Right renal pelvis (tissue), 4 donors: ENCODE measurements at regions not wholly inside any gene's neighbourhood (a gene's known extent, or its start where the extent isn't known, plus 50 kb on each side); places are given as distances from the start of the nearest gene placed in this dataset.
A peak's percentile ranks its signal among the peaks of the same experiment; 100 is the strongest.

Source experiments
- DNase-seq, 4 donors: peaks; one replicate each; pipeline ENCODE4 v3.0.0-alpha.2; 2013; ENCODE audit warnings: low read depth in 4 of 4, low spot score in 3 of 4, missing footprints in 1 of 4

- DNase-seq = no peak
These were observed 1198.9 kb upstream of the PCDH7 start for GRCh38 chr4:29521281-29521680.

GRCh38 chr4:29536745-29537144, 1183.4 kb upstream of the PCDH7 start:
- DNase-seq = no peak

GRCh38 chr4:29538889-29539646, 1181.1 kb upstream of the PCDH7 start:
- no peak for DNase-seq

GRCh38 chr4:29540439-29541102, 1179.6 kb upstream of the PCDH7 start:
- DNase-seq = no peak

GRCh38 chr4:29541757-29542156, 1178.4 kb upstream of the PCDH7 start:
- DNase-seq = no peak

GRCh38 chr4:29549342-29549741, 1170.8 kb upstream of the PCDH7 start:
- no peak for DNase-seq

- peak in 1 of 4 donors; percentile 17 for DNase-seq
These were observed 1168.3 kb upstream of the PCDH7 start for GRCh38 chr4:29551821-29552220.

- no peak for DNase-seq
These were observed 1166.3 kb upstream of the PCDH7 start for GRCh38 chr4:29553846-29554245.

- no peak for DNase-seq
These were observed 1161.4 kb upstream of the PCDH7 start for GRCh38 chr4:29558789-29559188.

- no peak for DNase-seq
These were observed 1160.9 kb upstream of the PCDH7 start for GRCh38 chr4:29559286-29559685.

GRCh38 chr4:29560452-29560851, 1159.7 kb upstream of the PCDH7 start:
- DNase-seq = no peak

- DNase-seq = no peak
These were observed 1154.9 kb upstream of the PCDH7 start for GRCh38 chr4:29565256-29565655.

- no peak for DNase-seq
These were observed 1153.8 kb upstream of the PCDH7 start for GRCh38 chr4:29566371-29566770.

- DNase-seq = no peak
These were observed 1148.8 kb upstream of the PCDH7 start for GRCh38 chr4:29571322-29571721.

GRCh38 chr4:29578329-29578728, 1141.8 kb upstream of the PCDH7 start:
- DNase-seq = no peak

GRCh38 chr4:29581457-29581856, 1138.7 kb upstream of the PCDH7 start:
- no peak for DNase-seq

- no peak for DNase-seq
These were observed 1131.6 kb upstream of the PCDH7 start for GRCh38 chr4:29588617-29589016.

GRCh38 chr4:29596228-29596627, 1123.9 kb upstream of the PCDH7 start:
- no peak for DNase-seq

GRCh38 chr4:29619168-29619567, 1101.0 kb upstream of the PCDH7 start:
- no peak for DNase-seq

- no peak for DNase-seq
These were observed 1088.0 kb upstream of the PCDH7 start for GRCh38 chr4:29632199-29632598.

GRCh38 chr4:29636961-29637360, 1083.2 kb upstream of the PCDH7 start:
- DNase-seq = no peak

GRCh38 chr4:29653221-29653620, 1066.9 kb upstream of the PCDH7 start:
- DNase-seq = no peak
